ENCODE measurements at regions not wholly inside any gene's neighbourhood (a gene's known extent, or its start where the extent isn't known, plus 50 kb on each side); places are given as distances from the start of the nearest gene placed in this dataset.

GRCh38 chr3:65048151-65048550 is 360.4 kb upstream of the ADAMTS9 start:
- DNase-seq (ENCODE audit: low read depth in 3 of 3, low spot score in 2 of 3), result no peak

GRCh38 chr3:65045138-65045537 is 357.3 kb upstream of the ADAMTS9 start:
- DNase-seq (ENCODE audit: low read depth in 3 of 3, low spot score in 2 of 3), result no peak

- no peak for DNase-seq (ENCODE audit: low read depth in 3 of 3, low spot score in 2 of 3)
Observed at GRCh38 chr3:65044401-65044800, 356.6 kb upstream of the ADAMTS9 start.

- DNase-seq (ENCODE audit: low read depth in 3 of 3, low spot score in 2 of 3), result no peak
Observed at GRCh38 chr3:65042675-65043074, 354.9 kb upstream of the ADAMTS9 start.

GRCh38 chr3:65039754-65040210 is 352.0 kb upstream of the ADAMTS9 start:
- no peak for DNase-seq (ENCODE audit: low read depth in 3 of 3, low spot score in 2 of 3)

GRCh38 chr3:65037861-65038260 is 350.1 kb upstream of the ADAMTS9 start:
- DNase-seq (ENCODE audit: low read depth in 3 of 3, low spot score in 2 of 3), result no peak

GRCh38 chr3:65035246-65035645 is 347.4 kb upstream of the ADAMTS9 start:
- no peak for DNase-seq (ENCODE audit: low read depth in 3 of 3, low spot score in 2 of 3)

GRCh38 chr3:65033576-65033975 is 345.8 kb upstream of the ADAMTS9 start:
- no peak for DNase-seq (ENCODE audit: low read depth in 3 of 3, low spot score in 2 of 3)

GRCh38 chr3:65030847-65031463 is 343.2 kb upstream of the ADAMTS9 start:
- DNase-seq (ENCODE audit: low read depth in 3 of 3, low spot score in 2 of 3), result no peak

- no peak for DNase-seq (ENCODE audit: low read depth in 3 of 3, low spot score in 2 of 3)
Observed at GRCh38 chr3:65030014-65030627, 342.3 kb upstream of the ADAMTS9 start.

- DNase-seq (ENCODE audit: low read depth in 3 of 3, low spot score in 2 of 3), result no peak
Observed at GRCh38 chr3:65029130-65029529, 341.3 kb upstream of the ADAMTS9 start.

GRCh38 chr3:65028024-65028423 is 340.2 kb upstream of the ADAMTS9 start:
- DNase-seq (ENCODE audit: low read depth in 3 of 3, low spot score in 2 of 3), result no peak

- DNase-seq (ENCODE audit: low read depth in 3 of 3, low spot score in 2 of 3), result no peak
Observed at GRCh38 chr3:65027335-65027734, 339.5 kb upstream of the ADAMTS9 start.

- no peak for DNase-seq (ENCODE audit: low read depth in 3 of 3, low spot score in 2 of 3)
Observed at GRCh38 chr3:65026151-65026550, 338.4 kb upstream of the ADAMTS9 start.

GRCh38 chr3:65024148-65024547 is 336.3 kb upstream of the ADAMTS9 start:
- no peak for DNase-seq (ENCODE audit: low read depth in 3 of 3, low spot score in 2 of 3)

- no peak for DNase-seq (ENCODE audit: low read depth in 3 of 3, low spot score in 2 of 3)
Observed at GRCh38 chr3:65020281-65021160, 332.7 kb upstream of the ADAMTS9 start.

GRCh38 chr3:65019443-65020055 is 331.7 kb upstream of the ADAMTS9 start:
- no peak for DNase-seq (ENCODE audit: low read depth in 3 of 3, low spot score in 2 of 3)

- DNase-seq (ENCODE audit: low read depth in 3 of 3, low spot score in 2 of 3), result no peak
Observed at GRCh38 chr3:65018801-65019200, 331.0 kb upstream of the ADAMTS9 start.

- no peak for DNase-seq (ENCODE audit: low read depth in 3 of 3, low spot score in 2 of 3)
Observed at GRCh38 chr3:65017359-65017758, 329.6 kb upstream of the ADAMTS9 start.

GRCh38 chr3:65015711-65016110 is 327.9 kb upstream of the ADAMTS9 start:
- DNase-seq (ENCODE audit: low read depth in 3 of 3, low spot score in 2 of 3), result no peak

- DNase-seq (ENCODE audit: low read depth in 3 of 3, low spot score in 2 of 3), result no peak
Observed at GRCh38 chr3:65013053-65013452, 325.3 kb upstream of the ADAMTS9 start.
